GM19351 (cell line): ENCODE measurements at regions not wholly inside any gene's neighbourhood (a gene's known extent, or its start where the extent isn't known, plus 50 kb on each side); places are given as distances from the start of the nearest gene placed in this dataset.
"Not testable (repeated sequence)": the region's sequence is repeated elsewhere in the genome, so short reads cannot be mapped to it uniquely, and the experiment has no call there.

Source experiments
- ATAC-seq: cut with Tn5 transposase; IDR thresholded peaks from one replicate; pipeline ENCODE4 v1.9.1; 2021; ENCODE audit warnings: mild to moderate bottlenecking, moderate library complexity; ENCODE audit not compliant: unreplicated experiment

DNA sequence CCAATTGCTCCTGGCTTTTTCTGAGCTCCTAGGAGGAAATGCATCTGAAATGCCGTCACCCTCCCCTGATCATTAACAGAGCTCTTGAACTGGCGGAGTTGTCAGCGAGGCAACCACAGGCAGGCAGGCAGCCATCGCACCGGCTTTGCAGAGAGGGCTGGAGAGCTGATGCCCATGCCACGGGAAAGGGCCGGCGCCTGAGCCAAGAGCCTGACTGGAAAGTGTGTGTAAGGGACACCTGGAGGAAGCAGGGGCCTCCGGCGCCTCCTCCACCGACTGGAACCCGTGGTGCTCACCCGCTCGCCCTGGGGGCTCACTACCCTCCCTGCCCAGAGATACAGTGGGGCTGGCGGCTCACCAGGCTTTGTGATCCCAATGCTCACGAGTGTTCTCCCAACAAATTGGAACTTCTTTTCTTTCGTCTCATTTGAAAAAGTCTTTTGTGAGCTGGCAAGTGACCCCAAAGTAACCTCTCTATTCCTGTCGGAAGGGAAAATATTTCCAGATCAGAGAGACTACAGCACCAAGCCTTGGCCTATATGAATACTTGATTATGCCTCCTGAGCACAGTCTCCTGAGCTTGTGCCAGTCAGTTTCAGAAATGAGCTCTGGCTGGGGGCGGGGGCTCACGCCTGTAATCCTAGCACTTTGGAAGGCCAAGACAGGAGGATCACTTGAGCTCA, 97.7 kb upstream of the SLC25A33 start:
- no peak for ATAC-seq

DNA sequence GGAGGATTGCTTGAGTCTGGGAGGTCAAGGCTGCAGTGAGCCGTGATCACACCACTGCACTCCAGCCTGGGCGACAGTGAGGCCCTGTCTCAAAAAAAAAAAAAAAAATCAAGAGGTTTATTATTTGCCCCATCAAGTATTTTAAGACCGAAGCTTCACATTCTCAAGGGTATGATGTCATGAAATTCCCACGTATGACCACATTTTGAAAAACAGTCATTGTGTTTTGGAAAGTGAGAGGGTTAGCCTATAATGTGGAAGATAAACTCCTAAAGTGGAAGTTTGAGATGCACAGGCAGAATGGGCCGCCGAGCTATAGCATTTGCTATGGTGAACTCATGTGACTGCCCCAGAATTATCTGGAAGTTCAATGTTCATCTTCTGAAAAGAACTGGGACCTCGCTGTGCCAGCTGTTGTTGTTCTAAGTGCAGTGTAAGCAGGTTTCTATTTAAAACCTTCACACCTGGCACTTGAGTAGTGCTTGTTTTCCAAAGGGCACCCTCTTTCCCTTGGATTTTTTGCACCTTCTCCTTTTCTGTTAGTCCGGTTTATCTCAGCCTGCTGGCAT, 96.9 kb upstream of the SLC25A33 start:
- ATAC-seq, result no peak

DNA sequence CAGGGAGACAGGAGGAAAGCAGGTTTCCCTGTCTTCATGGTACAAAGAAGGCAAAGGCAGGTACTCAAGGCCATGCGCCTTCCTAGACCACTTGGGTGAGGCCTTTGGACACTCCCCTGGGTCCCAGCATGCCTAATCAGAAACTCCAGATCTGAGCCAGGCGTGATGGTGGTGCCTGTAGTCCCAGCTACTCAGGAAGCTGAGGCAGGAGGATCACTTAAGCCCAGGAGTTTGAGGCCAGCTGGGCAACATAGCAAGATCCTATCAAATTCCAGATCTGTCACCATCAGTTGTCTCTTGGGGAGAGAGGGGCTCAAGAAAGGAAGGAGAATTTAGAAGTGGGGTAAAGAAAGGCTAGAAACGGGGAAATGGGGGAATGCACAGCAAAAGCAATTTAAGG, 96.3 kb upstream of the SLC25A33 start:
- no peak for ATAC-seq

DNA sequence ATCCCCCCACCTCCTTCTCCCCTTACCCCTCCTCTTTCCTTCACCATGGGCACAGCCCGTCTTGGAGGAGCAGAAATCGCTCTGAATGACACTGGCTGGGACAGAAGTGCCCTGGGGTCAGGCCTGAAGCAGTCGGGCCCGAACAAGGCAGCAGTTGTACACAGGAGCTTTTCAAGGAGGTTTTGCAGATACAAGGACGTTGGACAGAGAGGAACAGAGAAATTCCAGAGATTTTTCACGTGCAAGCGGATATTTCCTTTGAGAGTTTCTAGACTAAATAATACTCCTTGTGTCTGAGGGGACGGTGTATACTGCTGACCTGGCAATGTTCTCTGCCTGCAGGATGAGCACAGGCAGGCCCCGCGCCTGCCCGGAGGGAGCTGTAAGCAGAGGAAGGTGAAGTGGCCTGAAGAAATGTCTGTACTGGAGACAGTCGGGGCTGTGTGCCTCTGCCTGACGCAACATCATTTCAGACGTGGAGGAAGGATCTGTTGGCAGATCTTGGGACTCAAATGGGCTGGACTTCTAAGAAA, 95.3 kb upstream of the SLC25A33 start:
- ATAC-seq, result no peak

DNA sequence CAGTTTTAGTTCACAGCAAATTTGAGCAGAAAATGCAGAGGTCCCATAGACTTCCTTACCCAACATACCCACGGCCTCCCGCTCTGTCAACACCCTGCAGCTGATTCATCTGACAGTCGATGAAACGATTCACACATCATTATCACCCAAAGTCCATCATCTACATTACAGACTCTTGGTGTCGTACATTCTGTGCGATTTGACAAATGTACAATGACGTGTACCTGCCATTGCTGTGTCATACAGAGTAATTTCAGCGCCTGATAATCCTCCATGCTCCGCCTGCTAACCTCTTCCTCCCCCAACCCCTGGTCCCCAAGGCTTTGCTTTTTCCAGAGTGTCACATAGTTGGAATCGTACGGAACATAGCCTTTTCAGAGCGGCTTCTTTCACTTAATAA, 94.7 kb upstream of the SLC25A33 start:
- ATAC-seq, result no peak

DNA sequence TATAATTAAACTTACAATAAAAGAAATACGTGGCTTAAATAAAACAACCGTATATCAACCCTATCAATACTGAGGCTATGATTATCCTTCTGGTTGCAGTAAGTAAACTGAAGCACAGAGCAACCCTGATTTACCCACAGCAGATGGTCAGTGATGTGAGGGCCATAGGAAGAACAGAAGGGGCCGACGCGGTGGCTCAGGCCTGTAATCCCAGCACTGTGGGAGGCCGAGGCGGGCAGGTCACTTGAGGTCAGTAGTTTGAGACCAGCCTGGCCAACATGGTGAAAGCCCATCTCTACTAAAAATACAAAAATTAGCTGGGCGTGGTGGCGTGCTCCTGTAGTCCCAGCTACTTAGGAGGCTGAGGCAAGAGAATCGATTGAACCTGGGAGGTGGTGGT, 94.2 kb upstream of the SLC25A33 start:
- not testable (repeated sequence) for ATAC-seq

DNA sequence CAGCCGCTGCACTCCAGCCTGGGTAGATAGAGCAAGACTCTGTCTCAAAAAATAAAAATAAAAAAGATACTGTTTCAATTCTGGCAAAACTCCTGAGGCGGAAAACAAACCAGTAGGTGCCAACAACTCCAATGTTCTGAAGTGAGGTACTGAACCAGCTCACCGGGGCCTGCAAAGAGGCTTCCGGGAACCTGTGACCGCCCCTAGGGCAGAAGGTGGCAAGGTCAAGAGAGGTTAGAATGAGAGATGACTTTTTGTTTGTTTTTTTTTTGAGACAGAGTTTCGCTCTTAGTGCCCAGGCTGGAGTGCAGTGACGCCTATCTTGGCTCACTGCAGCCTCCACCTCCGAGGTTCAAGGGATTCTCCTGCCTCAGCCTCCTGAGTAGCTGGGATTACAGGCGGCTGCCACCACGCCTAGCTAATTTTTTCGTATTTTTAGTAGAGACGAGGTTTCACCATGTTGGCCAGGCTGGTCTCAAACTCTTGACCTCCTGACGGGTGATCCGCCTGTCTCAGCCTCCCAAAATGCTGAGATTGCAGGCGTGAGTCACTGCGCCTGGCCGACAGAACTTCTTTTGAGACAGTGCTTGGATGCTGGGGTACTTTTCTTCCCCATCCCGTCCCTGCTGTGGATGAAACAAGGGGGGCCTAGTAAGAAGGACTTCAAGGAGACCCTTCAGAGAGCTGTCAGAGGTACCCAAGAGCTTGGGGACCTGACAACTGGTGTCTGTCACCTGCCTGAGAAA, 91.9 kb upstream of the SLC25A33 start:
- ATAC-seq, result no peak

DNA sequence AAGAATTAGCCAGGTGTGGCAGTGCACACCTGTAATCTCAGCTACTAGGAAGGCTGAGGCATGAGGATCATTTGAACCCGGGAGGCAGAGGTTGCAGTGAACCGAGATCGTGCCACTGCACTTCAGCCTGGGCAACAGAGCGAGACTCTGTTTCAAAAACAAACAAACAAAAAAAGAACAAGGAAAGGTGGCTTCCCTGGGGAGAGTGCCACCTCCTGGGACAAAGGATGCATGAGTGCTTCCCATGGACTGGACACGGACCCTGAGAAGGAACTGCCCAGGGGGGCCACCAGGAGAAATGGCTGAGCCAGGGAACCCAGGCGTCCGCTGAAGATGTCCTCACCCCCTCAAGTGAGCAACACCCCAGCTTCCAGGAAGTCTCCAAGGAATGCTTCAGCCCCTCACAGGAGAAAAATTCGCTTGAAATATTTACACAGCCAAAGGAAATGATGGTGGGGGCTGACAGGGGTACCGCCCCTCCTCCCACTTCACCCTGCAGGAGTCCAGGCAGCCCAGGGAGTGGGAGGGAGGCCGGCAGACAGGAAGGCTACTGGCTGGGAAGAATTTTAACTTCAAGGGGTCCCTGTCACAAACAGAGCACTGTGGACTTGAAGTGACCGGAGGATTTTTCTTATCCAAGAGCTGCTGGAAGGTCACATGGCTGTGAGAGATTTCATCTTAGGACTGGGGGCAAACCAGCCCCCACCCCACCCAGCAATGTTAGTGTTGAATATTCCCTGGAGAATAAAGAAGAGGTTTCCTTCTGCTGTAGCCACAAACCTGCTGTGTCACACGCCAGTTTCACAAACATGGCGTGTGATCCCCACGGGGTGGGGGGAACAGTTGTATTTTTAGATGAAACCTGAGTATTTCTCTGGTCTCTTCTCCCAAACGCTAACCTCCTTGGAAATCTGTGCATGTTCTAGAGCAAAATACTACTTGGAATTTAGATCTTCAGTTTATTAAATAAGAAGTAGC, 90.8 kb upstream of the SLC25A33 start:
- no peak for ATAC-seq

DNA sequence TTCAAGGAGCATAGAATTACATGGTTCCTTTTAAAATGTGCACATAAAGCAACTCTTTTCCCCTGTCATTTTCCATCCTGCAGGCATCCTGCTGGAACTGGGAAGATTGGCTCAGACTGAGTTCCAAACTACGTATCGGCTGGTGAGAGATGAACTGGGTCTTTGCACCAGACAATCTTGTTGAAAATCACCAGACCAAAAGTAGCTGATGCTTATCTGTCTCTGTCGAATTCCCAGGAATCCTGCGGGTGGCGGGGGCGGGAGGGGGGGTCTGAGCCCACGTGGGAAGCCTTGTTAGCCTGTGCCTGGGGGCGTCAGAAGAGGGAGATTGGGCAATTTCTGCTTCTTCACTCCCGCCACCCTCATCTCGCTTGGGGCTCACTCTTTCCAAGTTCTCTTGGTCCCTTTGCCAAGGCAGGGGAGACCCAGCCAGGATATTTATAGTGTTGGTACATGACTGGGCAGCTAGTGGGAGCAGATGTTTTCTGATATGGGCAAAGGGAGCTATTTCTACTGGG, 90.1 kb upstream of the SLC25A33 start:
- no peak for ATAC-seq

DNA sequence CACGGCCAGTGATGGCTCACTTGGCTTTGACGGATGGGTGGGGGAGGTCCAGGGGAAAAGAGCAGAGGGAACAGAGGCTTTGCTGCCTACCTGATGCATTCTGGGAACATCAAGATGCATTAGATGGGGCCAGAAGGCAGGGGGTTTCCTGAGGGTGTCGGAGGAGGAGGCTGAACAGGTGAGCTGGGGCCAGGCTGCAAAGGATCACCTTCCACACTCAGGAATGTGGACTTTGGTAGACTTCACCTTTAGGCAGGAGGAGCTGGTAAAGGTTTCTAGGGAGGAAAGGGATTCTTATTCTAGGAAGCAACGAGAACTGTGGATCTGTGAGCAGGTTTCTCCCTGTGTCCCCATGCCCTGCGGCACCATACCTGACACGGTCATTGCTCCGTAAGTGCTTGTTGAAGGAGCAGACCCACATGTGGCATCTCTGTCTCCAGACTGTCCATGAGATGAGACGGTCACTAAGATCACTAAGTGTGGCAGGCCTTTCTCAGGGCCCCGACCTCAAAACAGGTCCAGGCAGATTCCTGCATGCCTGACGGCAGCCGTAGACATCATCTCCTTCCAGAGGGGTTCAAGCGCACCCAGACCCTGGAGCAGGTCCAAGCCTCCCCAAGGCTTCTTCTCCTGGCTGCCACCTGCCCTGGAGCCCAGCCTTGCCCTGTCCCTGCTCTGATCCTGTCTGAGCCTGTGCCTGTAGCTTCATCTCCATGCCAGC, 89.1 kb upstream of the SLC25A33 start:
- no peak for ATAC-seq

DNA sequence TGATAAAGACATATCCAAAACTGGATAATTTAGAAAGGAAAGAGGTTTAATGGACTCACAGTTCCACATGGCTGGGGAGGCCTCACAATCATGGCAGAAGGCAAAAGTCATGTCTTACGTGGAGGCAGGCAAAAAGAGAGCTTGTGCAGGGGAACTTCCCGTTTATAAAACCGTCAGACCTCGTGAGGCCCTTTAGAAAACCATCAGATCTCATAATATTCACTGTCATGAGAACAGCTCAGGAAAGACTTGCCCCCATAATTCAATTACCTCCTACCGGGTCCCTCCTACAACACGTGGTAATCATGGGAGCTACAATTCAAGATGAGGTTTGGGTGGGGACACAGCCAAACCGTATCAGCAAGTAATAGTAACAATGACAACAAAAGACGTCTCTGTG, 88.2 kb upstream of the SLC25A33 start:
- no peak for ATAC-seq

DNA sequence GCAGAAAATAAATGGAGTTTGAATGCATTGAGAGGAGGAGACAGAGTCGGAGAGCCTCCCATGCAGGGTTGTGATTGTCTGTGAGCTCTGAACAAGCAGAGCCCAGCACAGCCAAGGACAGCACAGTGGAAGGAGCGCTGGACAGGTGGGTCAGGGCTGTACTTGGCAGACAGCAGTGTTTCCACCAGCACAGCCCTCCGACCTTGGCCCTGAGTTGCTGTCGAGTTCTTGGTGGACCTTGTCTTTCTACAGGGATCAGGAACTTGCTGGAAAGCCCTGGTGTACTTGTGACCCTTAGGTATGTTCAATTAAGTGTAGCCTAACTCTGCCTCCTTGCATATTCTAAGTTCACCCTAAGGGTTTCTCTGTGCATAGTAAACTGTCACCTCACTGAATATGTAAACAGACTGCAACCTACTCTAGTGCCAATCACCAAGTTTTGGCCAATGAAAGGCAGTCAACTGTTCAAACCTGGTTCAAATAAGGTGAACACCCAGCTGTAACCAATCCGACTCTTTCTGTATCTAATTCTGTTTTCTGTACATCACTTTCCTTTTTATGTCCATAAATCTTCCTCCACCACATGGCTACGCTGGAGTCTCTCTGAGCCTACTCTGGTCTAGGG, 86.6 kb upstream of the SLC25A33 start:
- ATAC-seq, result no peak

DNA sequence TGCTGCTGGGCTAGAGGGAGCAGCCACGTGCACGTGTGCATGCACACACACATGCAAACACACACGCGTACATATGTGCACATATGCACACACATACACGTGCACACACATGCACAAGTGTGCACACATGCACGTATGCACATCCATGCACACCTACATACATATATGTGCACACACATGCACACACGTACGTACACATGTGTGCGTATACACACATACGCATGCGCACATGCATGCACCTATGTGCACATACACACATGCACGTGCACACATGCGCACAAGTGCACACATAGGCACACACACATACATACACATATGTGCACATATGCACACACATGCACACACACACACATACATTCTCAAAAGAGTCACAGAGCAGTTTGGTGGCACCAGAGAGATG, 85.9 kb upstream of the SLC25A33 start:
- no peak for ATAC-seq

DNA sequence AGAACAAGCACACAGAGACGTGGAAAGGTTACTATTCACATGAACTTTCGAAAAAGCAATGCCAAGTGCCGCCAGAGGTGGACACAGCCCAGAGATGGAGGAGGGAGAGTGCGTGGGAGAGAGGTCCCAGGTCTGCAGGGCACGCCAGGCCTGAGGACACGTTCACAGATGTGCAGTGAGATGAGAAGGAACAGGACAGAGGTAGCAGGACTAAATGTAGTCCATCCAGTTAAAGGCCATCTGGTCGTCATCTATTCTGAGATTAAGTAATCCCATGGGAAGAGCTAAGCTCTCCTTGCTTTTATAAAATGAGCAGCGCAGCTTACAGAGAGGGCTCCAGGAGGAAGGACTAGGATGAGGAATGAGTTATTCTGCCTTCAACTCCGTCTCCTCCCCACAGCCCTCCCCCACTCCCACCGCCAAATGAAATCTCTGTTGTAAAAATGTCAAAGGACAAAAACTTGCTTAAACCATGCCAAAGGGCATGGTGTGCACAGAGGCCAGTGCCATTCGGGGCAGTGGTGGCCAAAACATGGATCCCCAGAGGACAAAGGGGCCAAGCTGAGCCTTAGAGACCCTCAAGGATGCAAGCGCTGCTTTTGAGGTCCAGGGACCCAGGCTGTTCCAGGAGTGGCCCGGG, 85.4 kb upstream of the SLC25A33 start:
- no peak for ATAC-seq

DNA sequence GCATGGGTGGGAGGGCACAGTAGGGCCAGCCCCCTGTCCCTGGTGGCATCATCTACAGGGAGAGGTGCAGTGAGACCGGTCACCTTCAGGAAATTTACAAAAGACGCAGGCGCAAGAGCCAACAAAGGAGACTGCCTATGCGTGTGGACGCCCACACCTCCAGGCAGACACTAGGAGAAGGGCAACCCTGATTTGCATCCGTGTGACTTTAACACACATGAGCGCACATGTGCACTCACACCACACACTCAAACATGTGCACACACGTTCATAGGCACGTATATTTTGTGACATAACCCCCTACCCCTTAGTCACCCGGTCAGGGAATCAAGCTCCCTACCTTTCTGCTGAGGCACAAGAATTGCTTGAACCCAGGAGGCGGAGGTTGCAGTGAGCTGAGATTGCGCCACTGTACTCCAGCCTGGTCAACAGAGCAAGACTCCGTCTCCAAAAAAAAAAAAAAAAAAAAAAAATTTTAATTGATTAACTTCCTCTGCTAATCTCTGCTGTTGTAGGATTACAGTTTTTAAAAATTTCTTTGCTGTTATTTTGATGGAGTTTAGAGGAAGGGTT, 84.7 kb upstream of the SLC25A33 start:
- ATAC-seq, result no peak

DNA sequence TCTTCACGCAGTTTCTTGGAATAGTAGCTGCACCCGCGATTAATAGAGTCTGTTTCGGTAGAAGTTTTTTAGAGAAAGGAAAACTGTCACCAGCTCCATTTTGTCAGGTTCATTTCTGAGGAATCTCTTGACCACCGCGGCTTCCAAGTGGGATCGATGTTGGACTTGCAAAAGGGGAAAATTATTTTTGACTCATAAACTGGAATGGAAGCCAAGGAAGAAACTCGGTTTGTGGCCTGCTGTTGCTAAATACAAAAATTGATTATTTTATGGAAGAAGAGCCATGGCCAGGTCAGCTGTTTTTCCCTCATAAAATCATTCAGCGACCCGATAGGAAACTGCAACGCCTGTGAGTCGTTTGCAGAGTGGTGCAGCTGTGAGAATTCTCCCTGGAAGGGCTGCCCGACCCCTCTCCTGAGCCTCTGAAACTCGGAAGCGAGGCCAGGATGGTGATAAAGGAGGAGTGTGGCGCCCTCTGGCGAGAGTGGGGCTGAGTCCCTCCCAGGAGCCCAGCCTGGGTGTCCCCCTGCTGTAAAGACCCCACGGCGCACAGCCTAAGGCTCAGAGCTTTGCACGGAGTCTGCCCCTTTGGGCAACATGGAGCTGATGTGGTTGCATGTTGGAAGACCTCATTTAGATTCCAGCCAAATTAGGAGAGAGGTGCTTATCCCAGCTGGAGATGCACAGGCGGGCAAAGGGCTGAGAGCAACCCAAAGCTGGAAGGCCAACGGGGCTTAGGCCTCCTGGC, 83.6 kb upstream of the SLC25A33 start:
- no peak for ATAC-seq

DNA sequence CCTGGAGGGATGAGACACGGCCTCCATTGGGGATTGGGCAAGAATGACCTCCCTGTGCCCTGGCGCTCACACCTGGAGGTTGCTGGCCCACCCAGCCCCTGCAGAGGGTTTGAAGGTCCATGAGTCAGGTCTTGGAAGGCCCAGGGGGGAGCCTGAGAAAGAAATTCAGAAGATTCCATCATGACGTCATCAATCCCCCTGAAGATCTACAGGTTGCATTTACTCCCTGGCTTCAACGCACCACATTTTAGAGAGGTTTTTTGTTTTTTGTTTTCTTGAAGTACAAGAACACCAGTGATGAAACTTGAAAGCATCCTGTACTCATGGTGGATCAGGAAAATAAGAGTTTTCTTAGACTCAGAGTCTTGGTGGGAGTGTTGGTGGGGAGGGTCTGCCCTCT, 82.4 kb upstream of the SLC25A33 start:
- no peak for ATAC-seq

DNA sequence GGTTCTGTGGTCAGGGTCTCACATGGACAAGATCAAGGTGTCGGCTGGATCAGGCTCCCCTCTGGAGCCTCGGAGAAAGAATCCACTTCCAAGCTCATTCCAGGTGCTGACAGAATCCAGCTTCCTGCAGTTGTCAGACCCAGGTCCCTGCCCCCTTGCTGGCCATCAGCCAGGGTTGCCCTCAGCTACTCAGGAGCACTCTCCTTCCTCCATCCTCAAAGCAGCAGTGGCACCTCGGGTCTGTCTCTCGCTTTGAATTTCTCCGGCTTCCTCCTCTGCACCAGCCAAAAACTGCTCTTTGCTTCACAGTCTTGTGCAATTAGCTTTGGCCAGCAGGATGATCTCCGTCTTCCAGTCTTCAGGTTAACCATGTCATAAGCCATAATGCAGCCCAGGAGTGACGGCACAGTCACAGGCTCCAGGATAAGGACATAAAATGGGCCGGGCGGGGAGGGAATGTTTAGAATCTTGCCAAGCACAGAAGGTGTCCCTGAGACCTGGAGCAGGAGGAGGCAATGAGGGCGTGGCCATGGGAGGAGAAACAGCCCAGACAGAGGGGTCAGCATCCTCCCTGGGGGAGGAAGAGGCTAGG, 79.4 kb upstream of the SLC25A33 start:
- no peak for ATAC-seq
